GM21515 (cell line): ENCODE measurements at regions not wholly inside any gene's neighbourhood (a gene's known extent, or its start where the extent isn't known, plus 50 kb on each side); places are given as distances from the start of the nearest gene placed in this dataset.
"Not testable (repeated sequence)": the region's sequence is repeated elsewhere in the genome, so short reads cannot be mapped to it uniquely, and the experiment has no call there.

Source experiments
- ATAC-seq: cut with Tn5 transposase; IDR thresholded peaks from one replicate; pipeline ENCODE4 v1.9.1; 2021; ENCODE audit not compliant: unreplicated experiment

GRCh38 chr4:59583845-59584568 lies 1616.1 kb upstream of the ADGRL3 start:
- no peak for ATAC-seq

GRCh38 chr4:59597536-59598329 lies 1602.4 kb upstream of the ADGRL3 start:
- no peak for ATAC-seq

GRCh38 chr4:59598330-59598618 lies 1601.9 kb upstream of the ADGRL3 start:
- ATAC-seq, result no peak

GRCh38 chr4:59608466-59608865 lies 1591.7 kb upstream of the ADGRL3 start:
- ATAC-seq, result no peak

- no peak for ATAC-seq
Observed at GRCh38 chr4:59612235-59612634, 1587.9 kb upstream of the ADGRL3 start.

GRCh38 chr4:59615316-59615715 lies 1584.8 kb upstream of the ADGRL3 start:
- ATAC-seq, result no peak

GRCh38 chr4:59629348-59629747 lies 1570.8 kb upstream of the ADGRL3 start:
- ATAC-seq, result no peak

GRCh38 chr4:59630235-59630634 lies 1569.9 kb upstream of the ADGRL3 start:
- no peak for ATAC-seq

GRCh38 chr4:59630922-59631321 lies 1569.2 kb upstream of the ADGRL3 start:
- no peak for ATAC-seq

- ATAC-seq, result no peak
Observed at GRCh38 chr4:59637596-59637995, 1562.5 kb upstream of the ADGRL3 start.

- no peak for ATAC-seq
Observed at GRCh38 chr4:59643682-59644081, 1556.4 kb upstream of the ADGRL3 start.

GRCh38 chr4:59644765-59645164 lies 1555.4 kb upstream of the ADGRL3 start:
- ATAC-seq, result no peak

GRCh38 chr4:59646082-59646481 lies 1554.0 kb upstream of the ADGRL3 start:
- no peak for ATAC-seq

- ATAC-seq, result no peak
Observed at GRCh38 chr4:59647011-59647410, 1553.1 kb upstream of the ADGRL3 start.

GRCh38 chr4:59647500-59647899 lies 1552.6 kb upstream of the ADGRL3 start:
- ATAC-seq, result no peak

GRCh38 chr4:59650861-59651260 lies 1549.3 kb upstream of the ADGRL3 start:
- no peak for ATAC-seq

- no peak for ATAC-seq
Observed at GRCh38 chr4:59655996-59656395, 1544.1 kb upstream of the ADGRL3 start.

GRCh38 chr4:59664771-59665170 lies 1535.4 kb upstream of the ADGRL3 start:
- ATAC-seq, result no peak

- no peak for ATAC-seq
Observed at GRCh38 chr4:59666645-59667044, 1533.5 kb upstream of the ADGRL3 start.

- no peak for ATAC-seq
Observed at GRCh38 chr4:59671037-59671436, 1529.1 kb upstream of the ADGRL3 start.

- ATAC-seq, result no peak
Observed at GRCh38 chr4:59676389-59676788, 1523.7 kb upstream of the ADGRL3 start.

GRCh38 chr4:59676992-59677391 lies 1523.1 kb upstream of the ADGRL3 start:
- not testable (repeated sequence) for ATAC-seq

GRCh38 chr4:59685626-59686025 lies 1514.5 kb upstream of the ADGRL3 start:
- no peak for ATAC-seq
